Naive thymus-derived CD4-positive, alpha-beta T cell (primary cell): ENCODE measurements at regions not wholly inside any gene's neighbourhood (a gene's known extent, or its start where the extent isn't known, plus 50 kb on each side); places are given as distances from the start of the nearest gene placed in this dataset.
"Not testable (repeated sequence)": the region's sequence is repeated elsewhere in the genome, so short reads cannot be mapped to it uniquely, and the experiment has no call there.

Experiments
- ATAC-seq: fragments of 150-1000 bp; cut with Tn5 transposase; 2 replicates; pipeline ENCODE4 v1.10.0; 2021; ENCODE audit warnings: mild to moderate bottlenecking, moderate library complexity
- CTCF ChIA-PET: fragments of 350-600 bp; sonication (Branson Sonifier 250); formaldehyde crosslinking; loops from one replicate; lab custom pipeline; 2021; ENCODE audit warnings: antibody characterized with exemption; lab: Charles Lee
- POLR2A ChIA-PET: fragments of 350-600 bp; sonication (Branson Sonifier 250); formaldehyde crosslinking; loops from one replicate; lab custom pipeline; 2021; ENCODE audit warnings: antibody characterized with exemption, inconsistent platforms; lab: Charles Lee
- DNase-seq, 9 donors: peaks; one replicate each; pipeline versions ENCODE4 v3.0.0 to v3.0.0-alpha.2; 2020 to 2022; ENCODE audit warnings: mixed read lengths in 1 of 9
- H3K27ac ChIP-seq: one replicate; pipeline ENCODE4 v1.7.0; 2013; ENCODE audit warnings: mild to moderate bottlenecking, low read depth, low read length, moderate library complexity
- H3K27me3 ChIP-seq, 2 donors: one replicate each; pipeline ENCODE4 v1.7.0; 2013; ENCODE audit warnings: low read length in 2 of 2, mild to moderate bottlenecking in 2 of 2, moderate library complexity in 2 of 2; ENCODE audit not compliant: control insufficient read depth in 2 of 2, insufficient read depth in 2 of 2
- H3K36me3 ChIP-seq, 3 experiments: 1 replicate in 2 of 3; 2 replicates in 1 of 3; pipeline ENCODE4 v1.7.0; 2013; ENCODE audit warnings: low read length in 3 of 3, mild to moderate bottlenecking in 3 of 3, moderate library complexity in 1 of 3; ENCODE audit not compliant: insufficient read depth in 3 of 3, control insufficient read depth in 2 of 3
- H3K4me1 ChIP-seq, 2 donors: one replicate each; pipeline ENCODE4 v1.7.0; 2013; ENCODE audit warnings: low read length in 2 of 2, mild to moderate bottlenecking in 2 of 2, moderate library complexity in 1 of 2; ENCODE audit not compliant: control insufficient read depth in 2 of 2, insufficient read depth in 2 of 2
- H3K4me3 ChIP-seq: 2 replicates; pipeline ENCODE4 v1.7.0; 2013; ENCODE audit warnings: mild to moderate bottlenecking, low read length
- H3K9me3 ChIP-seq, 3 experiments: 1 replicate in 2 of 3; 2 replicates in 1 of 3; pipeline ENCODE4 v1.7.0; 2013; ENCODE audit warnings: low read length in 3 of 3; ENCODE audit not compliant: control insufficient read depth in 2 of 3
- H3K27ac Mint-ChIP-seq, 9 donors: one replicate each; pipeline ENCODE4 v1.8.0; 2020 to 2022; ENCODE audit warnings: mixed read lengths in 9 of 9, mild to moderate bottlenecking in 8 of 9, moderate library complexity in 5 of 9, inconsistent platforms in 2 of 9
- H3K27me3 Mint-ChIP-seq, 5 donors: one replicate each; pipeline ENCODE4 v1.8.0; 2021 to 2022; ENCODE audit warnings: mixed read lengths in 5 of 5, mild to moderate bottlenecking in 1 of 5
- H3K36me3 Mint-ChIP-seq, 5 donors: one replicate each; pipeline ENCODE4 v1.8.0; 2020 to 2022; ENCODE audit warnings: mixed read lengths in 5 of 5, mild to moderate bottlenecking in 3 of 5, inconsistent platforms in 1 of 5
- H3K4me1 Mint-ChIP-seq, 7 donors: one replicate each; pipeline ENCODE4 v1.8.0; 2020 to 2022; ENCODE audit warnings: mixed read lengths in 7 of 7, mild to moderate bottlenecking in 3 of 7, inconsistent platforms in 1 of 7
- H3K4me3 Mint-ChIP-seq, 10 donors: one replicate each; pipeline ENCODE4 v1.8.0; 2020 to 2022; ENCODE audit warnings: mild to moderate bottlenecking in 10 of 10, mixed read lengths in 10 of 10, moderate library complexity in 6 of 10, inconsistent platforms in 2 of 10
- H3K9me3 Mint-ChIP-seq, 11 donors: one replicate each; pipeline ENCODE4 v1.8.0; 2020 to 2022; ENCODE audit warnings: mixed read lengths in 11 of 11, mild to moderate bottlenecking in 4 of 11, inconsistent platforms in 1 of 11, moderate library complexity in 1 of 11
- intact Hi-C, 2 donors: fragments of 100-400 bp; cut with micrococcal nuclease; formaldehyde crosslinking; loops; one replicate each; pipeline ENCODE4 v1.15.1; 2023

- no peak overlapping the region for H3K27ac Mint-ChIP-seq
- no peak for ATAC-seq
- ChIA-PET CTCF (no interaction called here), POLR2A (no interaction called here)
- peaks cover 0 to 29% (median 16%) of the 10 kb centered on the region in 11 donors for H3K9me3 Mint-ChIP-seq
- no peak overlapping the region for H3K4me3 Mint-ChIP-seq
- H3K36me3 Mint-ChIP-seq: no peaks in the 10 kb centered on the region
- Histone ChIP-seq H3K4me3 (no peak overlapping the region), H3K9me3 (no peaks in the 10 kb centered on the region), H3K4me1 (no peaks in the 10 kb centered on the region), H3K36me3 (no peaks in the 10 kb centered on the region), H3K27ac (no peak overlapping the region), H3K27me3 (no peaks in the 10 kb centered on the region)
- H3K27me3 Mint-ChIP-seq: no peaks in the 10 kb centered on the region
- DNase-seq: no peak
- intact Hi-C loops: no loop called here
- H3K4me1 Mint-ChIP-seq: no peaks in the 10 kb centered on the region
Observed at GRCh38 chr3:180770639-180771038, 91.3 kb upstream of the CCDC39 start.

GRCh38 chr3:180776433-180776832 is 97.1 kb upstream of the CCDC39 start:
- intact Hi-C loops: no loop called here
- ATAC-seq: no peak
- Histone ChIP-seq H3K9me3 (peaks cover 0 to 30% (median 0%) of the 10 kb centered on the region in 3 experiments), H3K4me1 (no peaks in the 10 kb centered on the region), H3K4me3 (no peak overlapping the region), H3K27ac (no peak overlapping the region), H3K27me3 (no peaks in the 10 kb centered on the region), H3K36me3 (no peaks in the 10 kb centered on the region)
- no peaks in the 10 kb centered on the region for H3K27me3 Mint-ChIP-seq
- H3K36me3 Mint-ChIP-seq: peaks cover 0 to 24% (median 0%) of the 10 kb centered on the region in 5 donors
- no peak for DNase-seq
- no peak overlapping the region for H3K4me3 Mint-ChIP-seq
- ChIA-PET POLR2A (no interaction called here), CTCF (no interaction called here)
- H3K4me1 Mint-ChIP-seq: no peaks in the 10 kb centered on the region
- no peak overlapping the region for H3K27ac Mint-ChIP-seq
- H3K9me3 Mint-ChIP-seq: peaks cover 19 to 76% (median 46%) of the 10 kb centered on the region in 11 donors

- peaks cover 0 to 21% (median 0%) of the 10 kb centered on the region in 3 experiments for H3K9me3 ChIP-seq
- H3K4me3 Mint-ChIP-seq: no peak overlapping the region
- no peak overlapping the region for H3K4me3 ChIP-seq
- DNase-seq (no peak), ATAC-seq (no peak)
- H3K36me3 Mint-ChIP-seq: peaks cover 0 to 17% (median 0%) of the 10 kb centered on the region in 5 donors
- CTCF ChIA-PET: no interaction called here
- peaks cover 0 to 22% (median 8%) of the 10 kb centered on the region in 5 donors for H3K27me3 Mint-ChIP-seq
- no peak overlapping the region for H3K27ac ChIP-seq
- no peaks in the 10 kb centered on the region for H3K36me3 ChIP-seq
- H3K27me3 ChIP-seq: no peaks in the 10 kb centered on the region
- no peak overlapping the region for H3K27ac Mint-ChIP-seq
- intact Hi-C loops: no loop called here
- peaks cover 10 to 43% (median 28%) of the 10 kb centered on the region in 11 donors for H3K9me3 Mint-ChIP-seq
- H3K4me1 Mint-ChIP-seq: no peaks in the 10 kb centered on the region
- POLR2A ChIA-PET: no interaction called here
- no peaks in the 10 kb centered on the region for H3K4me1 ChIP-seq
Observed at GRCh38 chr3:180782195-180782984, 103.1 kb upstream of the CCDC39 start.

- H3K9me3 ChIP-seq, H3K27ac Mint-ChIP-seq, CTCF ChIA-PET, H3K27ac ChIP-seq, H3K9me3 Mint-ChIP-seq, H3K27me3 ChIP-seq, H3K36me3 ChIP-seq, H3K4me1 Mint-ChIP-seq, POLR2A ChIA-PET, H3K4me1 ChIP-seq, H3K4me3 ChIP-seq, intact Hi-C loops, DNase-seq, H3K36me3 Mint-ChIP-seq, ATAC-seq, H3K4me3 Mint-ChIP-seq: not testable (repeated sequence)
- peaks cover 0 to 24% (median 14%) of the 10 kb centered on the region in 5 donors for H3K27me3 Mint-ChIP-seq
Observed at GRCh38 chr3:180786227-180786626, 106.9 kb upstream of the CCDC39 start.

- H3K4me1 Mint-ChIP-seq: no peaks in the 10 kb centered on the region
- no peaks in the 10 kb centered on the region for H3K9me3 ChIP-seq
- H3K27ac ChIP-seq: no peak overlapping the region
- intact Hi-C loops: no loop called here
- no peaks in the 10 kb centered on the region for H3K4me1 ChIP-seq
- DNase-seq: no peak
- ATAC-seq: no peak
- H3K27me3 Mint-ChIP-seq: peaks cover 0 to 12% (median 6%) of the 10 kb centered on the region in 5 donors
- H3K4me3 ChIP-seq: no peak overlapping the region
- H3K27me3 ChIP-seq: peaks cover 0 to 3% of the 10 kb centered on the region in 2 donors
- H3K36me3 ChIP-seq: no peaks in the 10 kb centered on the region
- H3K36me3 Mint-ChIP-seq: no peaks in the 10 kb centered on the region
- no peaks in the 10 kb centered on the region for H3K9me3 Mint-ChIP-seq
- ChIA-PET CTCF (no interaction called here), POLR2A (no interaction called here)
- H3K27ac Mint-ChIP-seq: no peak overlapping the region
- H3K4me3 Mint-ChIP-seq: no peak overlapping the region
Observed at GRCh38 chr3:180789774-180790173, 110.5 kb upstream of the CCDC39 start.

GRCh38 chr3:180798197-180798596 is 114.3 kb upstream of the FXR1 start:
- ChIA-PET CTCF (no interaction called here), POLR2A (no interaction called here)
- no peaks in the 10 kb centered on the region for H3K9me3 ChIP-seq
- H3K27ac Mint-ChIP-seq: no peak overlapping the region
- no peak overlapping the region for H3K4me3 Mint-ChIP-seq
- ATAC-seq (no peak), DNase-seq (no peak)
- intact Hi-C loops: no loop called here
- H3K27me3 ChIP-seq: no peaks in the 10 kb centered on the region
- H3K36me3 ChIP-seq: no peaks in the 10 kb centered on the region
- H3K36me3 Mint-ChIP-seq: no peaks in the 10 kb centered on the region
- H3K9me3 Mint-ChIP-seq: no peaks in the 10 kb centered on the region
- H3K4me1 ChIP-seq: no peaks in the 10 kb centered on the region
- H3K27ac ChIP-seq: no peak overlapping the region
- H3K4me3 ChIP-seq: no peak overlapping the region
- H3K27me3 Mint-ChIP-seq: peaks cover 0 to 29% (median 24%) of the 10 kb centered on the region in 5 donors
- H3K4me1 Mint-ChIP-seq: no peaks in the 10 kb centered on the region

- ChIA-PET POLR2A (no interaction called here), CTCF (no interaction called here)
- Mint-ChIP-seq H3K4me1 (no peaks in the 10 kb centered on the region), H3K4me3 (no peak overlapping the region), H3K36me3 (no peaks in the 10 kb centered on the region), H3K27ac (no peak overlapping the region), H3K27me3 (peaks cover 0 to 21% (median 15%) of the 10 kb centered on the region in 5 donors), H3K9me3 (no peaks in the 10 kb centered on the region)
- no peak overlapping the region for H3K4me3 ChIP-seq
- no peaks in the 10 kb centered on the region for H3K36me3 ChIP-seq
- no peaks in the 10 kb centered on the region for H3K27me3 ChIP-seq
- H3K9me3 ChIP-seq: no peaks in the 10 kb centered on the region
- intact Hi-C loops: loop anchor here (2.0 to 10.0 kb wide), 3 partner anchors 476 to 1692 kb away; no protein-coding TSS in a partner anchor
- no peaks in the 10 kb centered on the region for H3K4me1 ChIP-seq
- no peak for DNase-seq
- ATAC-seq: no peak
- H3K27ac ChIP-seq: no peak overlapping the region
Observed at GRCh38 chr3:180802837-180803236, 109.6 kb upstream of the FXR1 start.
